Renal cortex interstitium (tissue), 11 donors: ENCODE measurements at regions not wholly inside any gene's neighbourhood (a gene's known extent, or its start where the extent isn't known, plus 50 kb on each side); places are given as distances from the start of the nearest gene placed in this dataset.

Source experiments
- DNase-seq, 11 donors: peaks; one replicate each; pipeline ENCODE4 v3.0.0-alpha.2; 2013; ENCODE audit warnings: low read depth in 9 of 11, low spot score in 4 of 11; ENCODE audit errors: extremely low read depth in 1 of 11

DNA sequence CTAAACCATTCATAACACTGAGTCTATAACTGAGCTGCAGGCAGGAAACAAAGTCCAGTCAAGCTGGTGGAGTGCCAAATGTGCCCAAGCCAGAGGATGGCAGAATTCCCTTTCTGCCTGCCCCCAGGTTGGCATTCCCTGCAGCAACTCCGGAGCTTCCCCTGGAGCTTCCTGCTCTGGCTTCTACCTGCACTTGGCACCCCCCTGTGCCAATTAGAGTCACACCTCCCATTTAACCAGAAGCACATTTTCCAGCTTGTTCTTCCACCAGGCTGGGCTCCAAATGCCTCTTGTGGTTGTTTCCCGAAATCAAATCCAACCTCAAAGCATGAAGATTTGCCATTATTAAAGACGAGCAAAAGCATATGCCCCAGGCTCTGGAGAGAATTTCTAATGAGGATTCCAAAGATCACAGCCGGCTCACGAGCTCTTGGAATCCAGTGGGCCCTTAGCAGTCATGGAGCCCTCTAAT lies 294.5 kb downstream of the RRAGC start:
- DNase-seq = no peak

DNA sequence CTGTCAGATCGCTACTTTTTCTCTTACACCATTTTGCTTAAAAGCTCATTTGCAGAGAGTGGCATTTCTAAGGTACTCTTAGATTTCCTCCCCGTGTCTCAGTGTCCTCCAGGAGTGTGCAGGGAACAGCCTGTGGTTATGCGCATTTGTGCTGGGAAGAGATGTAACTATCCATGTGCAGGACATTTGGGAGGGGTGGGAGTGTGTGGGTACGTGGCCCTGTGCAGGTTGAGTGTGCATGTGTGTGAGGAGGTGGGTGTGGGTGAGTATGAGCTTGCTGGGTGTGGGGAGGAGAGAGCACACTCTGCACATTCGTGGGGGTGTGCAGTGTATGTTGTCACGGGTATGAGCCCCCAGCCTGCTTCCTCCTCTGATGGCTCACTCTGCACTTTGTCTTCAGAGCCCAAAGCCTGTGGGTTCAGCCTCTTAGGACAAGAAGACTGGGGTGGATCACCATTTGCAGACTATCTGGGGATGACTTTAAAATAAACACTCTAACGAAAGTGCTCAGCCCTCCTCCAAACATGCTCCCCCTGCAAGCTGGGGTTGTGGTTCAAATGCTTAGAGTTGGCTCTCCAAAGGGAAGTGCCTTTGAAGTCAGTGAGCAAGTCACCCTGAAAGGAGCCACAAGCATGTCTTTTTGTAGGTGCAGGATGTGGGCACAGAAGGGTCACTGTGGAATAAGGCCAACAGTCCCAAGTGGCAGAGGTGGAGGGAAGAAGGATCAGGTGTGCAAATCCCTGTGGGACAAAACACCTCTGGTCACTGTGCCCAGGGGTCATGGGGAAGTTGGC lies 295.4 kb downstream of the RRAGC start:
- no peak for DNase-seq

- no peak for DNase-seq
Observed at GRCh38 chr1:38561725-38562124, 297.8 kb downstream of the RRAGC start.

DNA sequence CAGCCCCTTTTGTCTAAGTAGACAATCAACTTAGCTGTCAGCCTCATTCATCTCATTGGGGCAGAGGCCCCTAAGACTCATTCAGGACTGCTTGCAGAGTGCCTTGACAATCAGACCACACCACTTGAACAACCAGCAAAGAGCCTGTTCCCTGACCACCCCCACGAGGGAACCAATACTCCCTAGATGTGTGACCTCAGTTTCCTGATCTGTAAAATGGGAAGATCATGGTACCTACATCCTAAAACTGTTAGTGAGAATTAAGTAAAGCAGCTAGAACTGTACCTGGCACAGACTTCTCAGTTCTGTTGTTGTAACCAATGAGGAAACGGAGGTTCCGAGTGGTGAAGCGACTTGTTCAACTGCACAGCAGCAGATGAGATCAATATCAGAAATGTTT lies 298.5 kb downstream of the RRAGC start:
- no peak for DNase-seq

GRCh38 chr1:38560457-38560856 lies 299.1 kb downstream of the RRAGC start:
- no peak for DNase-seq

DNA sequence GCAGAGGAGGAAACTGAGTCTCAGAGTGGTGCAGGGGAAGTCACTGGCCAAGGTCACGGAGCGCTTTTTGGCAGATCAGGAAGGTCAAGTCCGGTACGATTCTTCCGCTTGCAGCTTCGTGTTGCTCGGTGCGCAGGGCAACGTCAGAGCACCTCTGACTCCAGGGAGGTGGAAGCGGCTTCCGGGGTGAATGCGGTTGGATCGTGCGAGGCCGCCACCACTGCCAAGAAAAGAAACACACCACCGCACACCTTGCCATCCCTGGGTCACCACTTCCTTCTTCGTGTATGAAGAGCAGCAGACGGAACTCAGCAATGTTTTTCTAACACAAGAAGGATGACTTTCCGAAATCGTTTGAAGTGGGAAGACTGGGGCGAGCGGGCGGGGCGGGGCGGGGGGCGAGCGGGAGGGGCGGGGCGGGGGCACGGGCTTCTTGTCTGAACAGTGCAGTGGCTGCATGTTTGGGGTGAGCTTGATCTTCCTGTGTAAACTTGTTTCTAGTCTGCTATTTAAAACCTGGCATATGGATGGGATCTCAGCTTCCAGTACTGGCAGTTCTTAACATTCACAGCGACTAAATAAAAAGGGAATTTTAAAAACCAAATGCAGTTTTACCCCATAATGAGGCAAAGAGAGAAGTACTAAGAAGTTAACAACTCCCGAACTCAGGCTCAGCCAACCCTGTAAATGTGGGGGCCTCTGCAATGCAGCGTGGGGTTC lies 300.0 kb downstream of the RRAGC start:
- DNase-seq = no peak

DNA sequence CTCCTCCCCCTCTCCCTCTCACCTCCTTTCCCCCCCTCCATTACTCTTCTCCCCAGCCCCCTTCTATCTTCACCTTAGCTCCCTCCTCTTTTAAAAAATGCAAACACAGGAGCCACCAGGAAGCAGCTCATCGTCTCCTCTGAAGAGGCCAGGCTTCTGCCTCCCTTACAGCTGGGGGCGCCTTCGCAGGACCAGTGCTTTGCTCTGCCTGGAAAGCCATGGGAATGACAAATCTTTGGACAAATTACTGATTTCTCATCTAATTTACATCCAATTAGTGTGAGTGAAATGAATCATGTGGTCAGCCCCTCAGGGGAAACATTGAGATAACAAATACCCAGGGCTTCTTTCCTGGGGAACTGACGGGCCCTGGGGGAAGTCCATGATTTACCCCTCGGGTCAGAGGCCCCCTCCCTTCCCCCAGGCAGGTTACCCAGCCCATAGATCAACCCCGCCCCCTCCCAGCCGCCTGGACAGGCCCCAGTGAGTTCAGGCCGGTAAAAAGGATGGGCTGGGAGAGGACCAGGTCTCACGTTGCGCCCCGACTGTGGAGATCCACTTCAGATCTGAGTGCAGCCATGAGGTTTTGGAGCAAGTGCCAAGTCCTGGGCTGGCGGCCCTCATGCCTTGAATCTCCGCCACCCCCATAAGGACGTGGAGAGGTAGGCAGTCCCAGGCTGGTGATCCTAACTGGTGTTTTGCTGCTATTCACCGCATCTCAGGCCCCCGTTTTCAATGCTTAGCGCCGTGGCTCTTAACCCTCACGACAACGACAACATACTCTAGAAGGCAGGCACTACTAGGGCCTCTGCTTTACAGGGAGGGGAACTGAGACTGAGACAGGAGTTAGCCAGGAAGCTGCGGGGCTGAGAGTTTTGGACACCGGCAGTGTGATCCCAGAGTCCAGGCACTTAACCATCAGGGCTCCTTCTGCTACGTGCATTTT lies 300.8 kb downstream of the RRAGC start:
- no peak for DNase-seq

DNA sequence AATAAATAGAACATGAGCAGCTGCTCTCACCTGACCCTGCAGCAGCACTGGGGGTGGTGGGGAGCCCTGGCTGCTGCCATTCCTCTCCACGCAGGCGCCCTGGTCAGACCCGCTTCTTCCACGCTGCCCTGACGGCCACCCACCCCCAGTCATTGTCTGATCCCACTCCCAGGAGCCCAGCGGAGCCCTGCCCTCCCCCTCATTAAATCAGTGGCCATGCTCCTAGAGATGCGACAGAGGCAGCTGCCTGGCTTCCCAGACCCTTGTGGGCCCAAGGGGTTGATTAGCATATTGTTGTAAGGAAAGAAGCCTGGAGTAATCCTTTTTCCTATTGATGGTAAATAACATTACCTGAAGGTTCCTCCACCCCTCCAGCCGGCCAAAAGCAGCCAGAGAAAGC lies 301.5 kb downstream of the RRAGC start:
- DNase-seq = no peak

GRCh38 chr1:38555594-38555993 lies 304.0 kb downstream of the RRAGC start:
- DNase-seq = no peak

- DNase-seq = no peak
Observed at GRCh38 chr1:38555130-38555529, 304.4 kb downstream of the RRAGC start.

- no peak for DNase-seq
Observed at GRCh38 chr1:38551318-38552307, 308.0 kb downstream of the RRAGC start.

GRCh38 chr1:38549191-38549590 lies 310.4 kb downstream of the RRAGC start:
- no peak for DNase-seq

GRCh38 chr1:38547321-38547720 lies 312.3 kb downstream of the RRAGC start:
- DNase-seq = no peak

DNA sequence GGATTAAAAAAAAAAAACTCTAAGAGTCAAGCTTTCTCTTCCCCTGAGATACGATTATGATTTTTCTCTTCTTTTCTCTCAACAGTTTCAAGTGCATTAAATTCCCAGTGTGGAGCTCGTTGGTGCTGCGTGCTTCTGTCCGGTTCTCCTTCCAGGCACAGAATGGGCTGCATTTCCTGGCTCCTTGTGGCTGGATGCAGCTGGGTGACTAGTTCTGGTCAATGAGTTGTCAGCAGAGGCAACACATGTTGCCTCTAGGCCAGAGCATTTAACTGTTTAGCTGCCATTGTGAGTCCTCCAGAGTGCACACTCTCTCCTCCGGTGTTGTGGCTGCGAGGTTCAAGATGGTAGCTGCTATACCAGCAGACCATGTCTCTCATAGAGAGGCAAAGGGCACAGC lies 312.9 kb downstream of the RRAGC start:
- no peak for DNase-seq

- no peak for DNase-seq
Observed at GRCh38 chr1:38541223-38541622, 318.3 kb downstream of the RRAGC start.

DNA sequence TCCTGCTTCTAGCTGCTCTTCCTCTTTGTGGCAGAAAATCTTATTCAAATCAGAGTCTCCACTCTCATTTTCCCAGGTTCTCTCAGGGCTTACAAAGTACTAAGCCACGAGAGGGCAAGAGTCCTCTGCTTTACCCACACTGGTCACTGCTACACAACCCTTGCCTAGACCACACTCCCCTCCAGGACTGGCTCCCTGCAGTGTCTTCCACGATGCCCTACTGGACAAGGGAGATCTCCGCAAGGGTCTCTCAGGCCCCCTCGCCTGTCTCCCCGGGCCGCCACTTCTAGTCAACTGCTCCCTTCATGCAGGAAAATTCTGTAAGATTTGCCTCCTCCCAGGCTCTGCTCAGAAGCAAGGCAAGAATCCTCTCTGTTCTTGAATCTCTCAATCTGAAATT lies 319.6 kb downstream of the RRAGC start:
- DNase-seq = no peak

DNA sequence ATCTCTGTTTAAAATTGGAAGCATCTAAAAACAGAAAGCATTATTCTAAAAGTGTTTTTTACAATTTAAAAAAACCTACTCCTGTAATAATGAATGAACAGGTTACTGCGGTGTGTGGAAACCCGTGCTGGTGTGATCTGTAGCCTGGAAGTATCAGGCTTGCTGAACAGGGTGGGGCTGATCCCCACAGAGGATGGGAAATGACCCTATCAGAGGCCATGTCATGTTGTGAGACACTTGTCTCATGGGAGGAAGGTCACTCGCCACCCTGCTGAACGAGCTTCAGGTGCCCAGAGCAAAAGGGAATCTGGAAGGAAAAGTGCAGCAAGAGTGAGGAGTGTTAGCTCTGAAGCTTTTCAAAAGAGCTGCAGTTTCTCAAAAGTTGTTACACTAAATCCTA lies 320.7 kb downstream of the RRAGC start:
- no peak for DNase-seq

GRCh38 chr1:38536089-38536488 lies 323.5 kb downstream of the RRAGC start:
- DNase-seq = no peak

DNA sequence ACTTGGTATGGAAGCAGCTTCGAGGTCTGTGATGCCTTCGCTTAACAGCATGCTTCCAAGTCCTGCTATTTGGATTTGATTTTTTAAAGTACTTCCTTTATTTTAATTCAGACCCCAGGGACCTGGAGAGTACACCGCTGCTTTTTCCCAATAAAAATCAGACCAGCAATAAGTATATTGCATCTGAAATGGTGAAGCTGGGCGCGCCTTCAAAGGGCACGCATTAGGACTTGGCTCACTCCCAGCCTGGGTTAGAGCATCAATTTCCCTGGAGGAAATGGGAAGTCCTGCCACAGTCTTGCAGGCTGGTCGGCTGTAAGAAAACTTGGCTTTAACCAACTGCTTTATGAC lies 325.1 kb downstream of the RRAGC start:
- DNase-seq = no peak
